ENCODE measurements at regions not wholly inside any gene's neighbourhood (a gene's known extent, or its start where the extent isn't known, plus 50 kb on each side); places are given as distances from the start of the nearest gene placed in this dataset.

DNA sequence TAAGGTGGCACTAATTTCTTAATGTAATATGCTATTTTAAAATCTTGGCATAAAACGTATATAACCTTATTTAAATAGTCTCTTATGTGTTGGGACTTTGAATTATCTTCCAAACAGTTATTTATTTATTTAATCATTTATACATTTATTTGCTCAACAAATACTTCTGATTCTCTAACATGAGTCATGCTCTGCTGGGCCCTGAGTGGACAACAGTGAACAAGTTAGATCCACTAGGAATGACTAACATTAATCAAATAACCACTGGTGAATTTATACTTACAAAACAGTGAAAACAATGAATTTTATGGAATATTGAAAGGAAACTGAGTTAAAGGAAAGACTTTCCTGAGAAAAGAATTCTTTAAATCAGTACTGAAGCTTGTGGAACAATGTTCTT, 1257.2 kb upstream of the CHAC2 start (continued):
- TF ChIP-seq ZNF592 (IDR thresholded peaks at IDR 0.05) (no peak), RBBP5 (conservative IDR thresholded peaks at IDR 0.05) (no peak), ZSCAN29 (IDR thresholded peaks at IDR 0.05) (no peak), DPF2 (IDR thresholded peaks at IDR 0.05) (no peak), CBX3 (IDR thresholded peaks at IDR 0.05; ENCODE audit: borderline replicate concordance, low read depth) (no peak)
- TF ChIP-seq, protein P1, sequence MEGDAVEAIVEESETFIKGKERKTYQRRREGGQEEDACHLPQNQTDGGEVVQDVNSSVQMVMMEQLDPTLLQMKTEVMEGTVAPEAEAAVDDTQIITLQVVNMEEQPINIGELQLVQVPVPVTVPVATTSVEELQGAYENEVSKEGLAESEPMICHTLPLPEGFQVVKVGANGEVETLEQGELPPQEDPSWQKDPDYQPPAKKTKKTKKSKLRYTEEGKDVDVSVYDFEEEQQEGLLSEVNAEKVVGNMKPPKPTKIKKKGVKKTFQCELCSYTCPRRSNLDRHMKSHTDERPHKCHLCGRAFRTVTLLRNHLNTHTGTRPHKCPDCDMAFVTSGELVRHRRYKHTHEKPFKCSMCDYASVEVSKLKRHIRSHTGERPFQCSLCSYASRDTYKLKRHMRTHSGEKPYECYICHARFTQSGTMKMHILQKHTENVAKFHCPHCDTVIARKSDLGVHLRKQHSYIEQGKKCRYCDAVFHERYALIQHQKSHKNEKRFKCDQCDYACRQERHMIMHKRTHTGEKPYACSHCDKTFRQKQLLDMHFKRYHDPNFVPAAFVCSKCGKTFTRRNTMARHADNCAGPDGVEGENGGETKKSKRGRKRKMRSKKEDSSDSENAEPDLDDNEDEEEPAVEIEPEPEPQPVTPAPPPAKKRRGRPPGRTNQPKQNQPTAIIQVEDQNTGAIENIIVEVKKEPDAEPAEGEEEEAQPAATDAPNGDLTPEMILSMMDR (IDR thresholded peaks at IDR 0.05 in 2 of 3, conservative IDR thresholded peaks at IDR 0.05 in 1 of 3; ENCODE audit: control insufficient read depth in 2 of 3, extremely low read depth in 1 of 3, insufficient read depth in 1 of 3, low read depth in 3 of 3, low read length in 3 of 3): no peak

DNA sequence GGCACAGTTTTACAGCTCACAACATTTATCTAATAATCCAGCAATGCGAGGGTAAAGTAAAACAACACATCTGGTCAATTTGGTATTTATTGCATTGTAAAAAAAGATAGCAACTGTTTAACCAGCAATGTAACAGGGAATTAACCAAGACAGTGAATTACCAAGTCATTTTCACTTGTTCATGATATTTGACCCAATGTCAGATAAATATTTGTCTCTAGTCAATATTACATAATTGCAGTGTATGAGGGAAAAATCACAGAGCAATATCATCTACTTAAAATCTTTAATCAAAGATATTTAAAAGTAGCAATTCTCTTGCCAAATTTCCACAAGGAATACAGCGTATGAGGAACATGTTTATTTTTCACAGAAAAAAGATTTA, 1265.1 kb upstream of the CHAC2 start:
- Histone ChIP-seq H3K36me3 (ENCODE audit: control insufficient read depth in 2 of 2, insufficient read depth in 2 of 2, low read length in 1 of 2) (no peaks in the 10 kb centered on the region), H3K27ac (ENCODE audit: control insufficient read depth, insufficient read depth) (no peak overlapping the region), H3K4me2 (ENCODE audit: control insufficient read depth, insufficient read depth) (no peak overlapping the region), H3K4me3 (no peak overlapping the region), H3K27me3 (replicated peaks in 1 of 2; ENCODE audit: control insufficient read depth in 2 of 2, insufficient read depth in 2 of 2, low read length in 1 of 2) (no peaks in the 10 kb centered on the region), H3K9ac (ENCODE audit: control insufficient read depth, insufficient read depth, low read length) (no peak overlapping the region), H2AFZ (ENCODE audit: control insufficient read depth, low read depth, low read length) (no peak overlapping the region), H3K9me3 (replicated peaks; ENCODE audit: control insufficient read depth, insufficient read depth, low read length) (no peaks in the 10 kb centered on the region; the same call in 2 of the 3 replicates), H3K4me1 (ENCODE audit: control insufficient read depth, insufficient read depth, low read length) (no peaks in the 10 kb centered on the region), H3K79me2 (ENCODE audit: control insufficient read depth, insufficient read depth, low read length) (no peaks in the 10 kb centered on the region), H4K20me1 (ENCODE audit: control insufficient read depth, insufficient read depth) (no peaks in the 10 kb centered on the region)
- FAIRE-seq (no peak), DNase-seq (ENCODE audit: low read depth, low spot score) (no peak), ATAC-seq (no peak)
- SMC1A ChIA-PET (ENCODE audit: uncharacterized antibody, unreplicated experiment): interaction anchor here (1.5 to 1.8 kb wide), 2 partner anchors 10 to 13 kb away, joined by 3 to 7 read pairs; no protein-coding TSS in a partner anchor
- CTCF ChIA-PET: no interaction called here
- WGBS (ENCODE audit: insufficient coverage, insufficient replicate concordance, low lambda C conversion rate, missing lambda C conversion rate): 22% methylated on average over 2 of the region's 2 CpGs
- POLR2A ChIA-PET: no interaction called here
- in situ Hi-C loops (cut with MboI) (no loop called here), intact Hi-C loops (cut with micrococcal nuclease; ENCODE audit: unreplicated experiment) (loop anchor here (10.0 kb wide), 1 partner anchor 262 kb away; no protein-coding TSS in a partner anchor)
- BruUV-seq (replicated peaks): no TSS peak
- RAD21 ChIA-PET (ENCODE audit: unreplicated experiment): interaction anchor here (1.1 kb wide), 1 partner anchor 22 kb away, joined by 3 read pairs; no protein-coding TSS in a partner anchor
- no peak for TF ChIP-seq POLR2AphosphoS2 (IDR thresholded peaks at IDR 0.05; ENCODE audit: low read depth, low read length)
- TF ChIP-seq CBX3 (IDR thresholded peaks at IDR 0.05; ENCODE audit: borderline replicate concordance, low read depth): no peak
- TF ChIP-seq TBL1XR1 (IDR thresholded peaks at IDR 0.05; ENCODE audit: low read depth, low read length): no peak
- no peak for TF ChIP-seq MYC (IDR thresholded peaks at IDR 0.05; ENCODE audit: insufficient read depth, insufficient read length, insufficient replicate concordance, low read length, severe bottlenecking)
- TF ChIP-seq, protein P2, sequence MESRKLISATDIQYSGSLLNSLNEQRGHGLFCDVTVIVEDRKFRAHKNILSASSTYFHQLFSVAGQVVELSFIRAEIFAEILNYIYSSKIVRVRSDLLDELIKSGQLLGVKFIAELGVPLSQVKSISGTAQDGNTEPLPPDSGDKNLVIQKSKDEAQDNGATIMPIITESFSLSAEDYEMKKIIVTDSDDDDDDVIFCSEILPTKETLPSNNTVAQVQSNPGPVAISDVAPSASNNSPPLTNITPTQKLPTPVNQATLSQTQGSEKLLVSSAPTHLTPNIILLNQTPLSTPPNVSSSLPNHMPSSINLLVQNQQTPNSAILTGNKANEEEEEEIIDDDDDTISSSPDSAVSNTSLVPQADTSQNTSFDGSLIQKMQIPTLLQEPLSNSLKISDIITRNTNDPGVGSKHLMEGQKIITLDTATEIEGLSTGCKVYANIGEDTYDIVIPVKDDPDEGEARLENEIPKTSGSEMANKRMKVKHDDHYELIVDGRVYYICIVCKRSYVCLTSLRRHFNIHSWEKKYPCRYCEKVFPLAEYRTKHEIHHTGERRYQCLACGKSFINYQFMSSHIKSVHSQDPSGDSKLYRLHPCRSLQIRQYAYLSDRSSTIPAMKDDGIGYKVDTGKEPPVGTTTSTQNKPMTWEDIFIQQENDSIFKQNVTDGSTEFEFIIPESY (IDR thresholded peaks at IDR 0.05): no peak
- no peak for TF ChIP-seq TARDBP (IDR thresholded peaks at IDR 0.05; ENCODE audit: borderline replicate concordance)
- TF ChIP-seq, protein P3, sequence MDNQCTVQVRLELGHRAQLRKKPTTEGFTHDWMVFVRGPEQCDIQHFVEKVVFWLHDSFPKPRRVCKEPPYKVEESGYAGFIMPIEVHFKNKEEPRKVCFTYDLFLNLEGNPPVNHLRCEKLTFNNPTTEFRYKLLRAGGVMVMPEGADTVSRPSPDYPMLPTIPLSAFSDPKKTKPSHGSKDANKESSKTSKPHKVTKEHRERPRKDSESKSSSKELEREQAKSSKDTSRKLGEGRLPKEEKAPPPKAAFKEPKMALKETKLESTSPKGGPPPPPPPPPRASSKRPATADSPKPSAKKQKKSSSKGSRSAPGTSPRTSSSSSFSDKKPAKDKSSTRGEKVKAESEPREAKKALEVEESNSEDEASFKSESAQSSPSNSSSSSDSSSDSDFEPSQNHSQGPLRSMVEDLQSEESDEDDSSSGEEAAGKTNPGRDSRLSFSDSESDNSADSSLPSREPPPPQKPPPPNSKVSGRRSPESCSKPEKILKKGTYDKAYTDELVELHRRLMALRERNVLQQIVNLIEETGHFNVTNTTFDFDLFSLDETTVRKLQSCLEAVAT (IDR thresholded peaks at IDR 0.05): no peak
